ENCODE measurements at regions not wholly inside any gene's neighbourhood (a gene's known extent, or its start where the extent isn't known, plus 50 kb on each side); places are given as distances from the start of the nearest gene placed in this dataset.

DNA sequence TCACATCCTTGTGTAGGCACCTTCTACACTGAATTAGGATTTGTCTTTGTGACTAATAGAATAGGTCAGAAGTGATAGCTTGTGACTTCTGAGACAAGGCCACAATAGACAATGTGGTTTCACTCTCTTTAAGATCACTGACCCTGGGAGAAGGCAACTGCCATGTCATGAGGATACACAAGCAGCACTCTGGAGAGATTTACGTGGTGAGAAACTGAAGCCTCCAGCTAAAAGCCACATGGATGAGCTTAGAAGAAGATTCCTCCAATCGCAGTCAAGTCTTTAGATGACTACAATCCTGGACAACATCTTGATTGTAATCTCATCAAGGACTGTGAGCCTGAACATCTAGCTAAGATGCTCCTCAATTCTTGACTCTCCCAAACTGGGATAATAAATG, 206.6 kb downstream of the ESM1 start (continued):
- TF ChIP-seq, protein P1, sequence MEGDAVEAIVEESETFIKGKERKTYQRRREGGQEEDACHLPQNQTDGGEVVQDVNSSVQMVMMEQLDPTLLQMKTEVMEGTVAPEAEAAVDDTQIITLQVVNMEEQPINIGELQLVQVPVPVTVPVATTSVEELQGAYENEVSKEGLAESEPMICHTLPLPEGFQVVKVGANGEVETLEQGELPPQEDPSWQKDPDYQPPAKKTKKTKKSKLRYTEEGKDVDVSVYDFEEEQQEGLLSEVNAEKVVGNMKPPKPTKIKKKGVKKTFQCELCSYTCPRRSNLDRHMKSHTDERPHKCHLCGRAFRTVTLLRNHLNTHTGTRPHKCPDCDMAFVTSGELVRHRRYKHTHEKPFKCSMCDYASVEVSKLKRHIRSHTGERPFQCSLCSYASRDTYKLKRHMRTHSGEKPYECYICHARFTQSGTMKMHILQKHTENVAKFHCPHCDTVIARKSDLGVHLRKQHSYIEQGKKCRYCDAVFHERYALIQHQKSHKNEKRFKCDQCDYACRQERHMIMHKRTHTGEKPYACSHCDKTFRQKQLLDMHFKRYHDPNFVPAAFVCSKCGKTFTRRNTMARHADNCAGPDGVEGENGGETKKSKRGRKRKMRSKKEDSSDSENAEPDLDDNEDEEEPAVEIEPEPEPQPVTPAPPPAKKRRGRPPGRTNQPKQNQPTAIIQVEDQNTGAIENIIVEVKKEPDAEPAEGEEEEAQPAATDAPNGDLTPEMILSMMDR (conservative IDR thresholded peaks at IDR 0.05; ENCODE audit: low read depth in 2 of 2): no peak
- TF ChIP-seq EZH2phosphoT487 (IDR thresholded peaks at IDR 0.05; ENCODE audit: unreplicated experiment) (no peak), ZNF114 (CRISPR knock-in tag; IDR thresholded peaks at IDR 0.05) (no peak), JUNB (IDR thresholded peaks at IDR 0.05; ENCODE audit: unreplicated experiment) (no peak), ZNF331 (CRISPR knock-in tag; IDR thresholded peaks at IDR 0.05; ENCODE audit: low read depth) (no peak), NANOG (IDR thresholded peaks at IDR 0.05; ENCODE audit: borderline replicate concordance) (no peak), STAT1 (IDR thresholded peaks at IDR 0.05; ENCODE audit: unreplicated experiment) (no peak)
- TF ChIP-seq, protein P2, sequence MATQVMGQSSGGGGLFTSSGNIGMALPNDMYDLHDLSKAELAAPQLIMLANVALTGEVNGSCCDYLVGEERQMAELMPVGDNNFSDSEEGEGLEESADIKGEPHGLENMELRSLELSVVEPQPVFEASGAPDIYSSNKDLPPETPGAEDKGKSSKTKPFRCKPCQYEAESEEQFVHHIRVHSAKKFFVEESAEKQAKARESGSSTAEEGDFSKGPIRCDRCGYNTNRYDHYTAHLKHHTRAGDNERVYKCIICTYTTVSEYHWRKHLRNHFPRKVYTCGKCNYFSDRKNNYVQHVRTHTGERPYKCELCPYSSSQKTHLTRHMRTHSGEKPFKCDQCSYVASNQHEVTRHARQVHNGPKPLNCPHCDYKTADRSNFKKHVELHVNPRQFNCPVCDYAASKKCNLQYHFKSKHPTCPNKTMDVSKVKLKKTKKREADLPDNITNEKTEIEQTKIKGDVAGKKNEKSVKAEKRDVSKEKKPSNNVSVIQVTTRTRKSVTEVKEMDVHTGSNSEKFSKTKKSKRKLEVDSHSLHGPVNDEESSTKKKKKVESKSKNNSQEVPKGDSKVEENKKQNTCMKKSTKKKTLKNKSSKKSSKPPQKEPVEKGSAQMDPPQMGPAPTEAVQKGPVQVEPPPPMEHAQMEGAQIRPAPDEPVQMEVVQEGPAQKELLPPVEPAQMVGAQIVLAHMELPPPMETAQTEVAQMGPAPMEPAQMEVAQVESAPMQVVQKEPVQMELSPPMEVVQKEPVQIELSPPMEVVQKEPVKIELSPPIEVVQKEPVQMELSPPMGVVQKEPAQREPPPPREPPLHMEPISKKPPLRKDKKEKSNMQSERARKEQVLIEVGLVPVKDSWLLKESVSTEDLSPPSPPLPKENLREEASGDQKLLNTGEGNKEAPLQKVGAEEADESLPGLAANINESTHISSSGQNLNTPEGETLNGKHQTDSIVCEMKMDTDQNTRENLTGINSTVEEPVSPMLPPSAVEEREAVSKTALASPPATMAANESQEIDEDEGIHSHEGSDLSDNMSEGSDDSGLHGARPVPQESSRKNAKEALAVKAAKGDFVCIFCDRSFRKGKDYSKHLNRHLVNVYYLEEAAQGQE (IDR thresholded peaks at IDR 0.05; ENCODE audit: unreplicated experiment): no peak
- TF ChIP-seq, protein P3, sequence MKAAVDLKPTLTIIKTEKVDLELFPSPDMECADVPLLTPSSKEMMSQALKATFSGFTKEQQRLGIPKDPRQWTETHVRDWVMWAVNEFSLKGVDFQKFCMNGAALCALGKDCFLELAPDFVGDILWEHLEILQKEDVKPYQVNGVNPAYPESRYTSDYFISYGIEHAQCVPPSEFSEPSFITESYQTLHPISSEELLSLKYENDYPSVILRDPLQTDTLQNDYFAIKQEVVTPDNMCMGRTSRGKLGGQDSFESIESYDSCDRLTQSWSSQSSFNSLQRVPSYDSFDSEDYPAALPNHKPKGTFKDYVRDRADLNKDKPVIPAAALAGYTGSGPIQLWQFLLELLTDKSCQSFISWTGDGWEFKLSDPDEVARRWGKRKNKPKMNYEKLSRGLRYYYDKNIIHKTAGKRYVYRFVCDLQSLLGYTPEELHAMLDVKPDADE (IDR thresholded peaks at IDR 0.05): no peak

DNA sequence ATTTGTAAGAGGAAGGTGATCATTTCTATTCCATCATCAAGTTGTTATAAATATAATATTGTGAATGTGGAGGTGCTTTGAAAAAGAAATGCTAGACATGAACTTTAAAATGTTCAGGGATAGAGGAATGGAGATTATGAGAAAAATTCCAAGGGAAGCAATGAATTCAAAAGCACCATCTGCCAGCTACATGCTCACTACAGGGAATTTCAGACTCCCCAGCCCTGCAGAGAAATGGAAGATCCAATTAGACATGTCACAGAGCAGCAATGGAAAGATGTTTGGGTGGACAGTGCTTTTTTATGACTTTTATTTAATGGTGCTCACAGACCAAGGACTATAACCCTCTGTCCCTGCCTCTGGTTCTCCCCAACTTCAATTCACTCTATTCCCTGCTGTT, 209.7 kb downstream of the ESM1 start:
- ATAC-seq (no peak), DNase-seq (ENCODE audit: low spot score) (no peak)
- no peaks in the 10 kb centered on the region for H3K9me3 Mint-ChIP-seq
- H3K36me3 ChIP-seq (ENCODE audit: insufficient read depth): no peaks in the 10 kb centered on the region
- H3F3A ChIP-seq (replicated peaks; ENCODE audit: low read depth): no peaks in the 10 kb centered on the region
- no peak overlapping the region for H3K27ac Mint-ChIP-seq
- no peaks in the 10 kb centered on the region for H3K4me1 ChIP-seq (ENCODE audit: insufficient read depth)
- no peak overlapping the region for H3K4me2 ChIP-seq
- H3K4me3 ChIP-seq: no peak overlapping the region
- H2AFZ ChIP-seq: peak overlapping the region; percentile 94; the same call in 1 of the 2 replicates
- H3K27me3 ChIP-seq (ENCODE audit: insufficient read depth): no peaks in the 10 kb centered on the region
- H3K79me2 ChIP-seq (replicated peaks; ENCODE audit: insufficient read depth): no peaks in the 10 kb centered on the region
- H3K27me3 Mint-ChIP-seq (ENCODE audit: insufficient read depth, low read depth, poor library complexity): no peaks in the 10 kb centered on the region
- no peaks in the 10 kb centered on the region for H3K36me3 Mint-ChIP-seq (ENCODE audit: low read depth)
- peaks cover 4% of the 10 kb centered on the region; the same call in 1 of the 2 replicates for H3K9me2 ChIP-seq (ENCODE audit: insufficient read depth)
- no peaks in the 10 kb centered on the region for H4K20me1 ChIP-seq (replicated peaks; ENCODE audit: insufficient read depth)
- no peak overlapping the region for H3K4me3 Mint-ChIP-seq
- H3K4me1 Mint-ChIP-seq: no peaks in the 10 kb centered on the region
- H3K27ac ChIP-seq (ENCODE audit: low read depth): no peak overlapping the region
- TF ChIP-seq, protein P4, sequence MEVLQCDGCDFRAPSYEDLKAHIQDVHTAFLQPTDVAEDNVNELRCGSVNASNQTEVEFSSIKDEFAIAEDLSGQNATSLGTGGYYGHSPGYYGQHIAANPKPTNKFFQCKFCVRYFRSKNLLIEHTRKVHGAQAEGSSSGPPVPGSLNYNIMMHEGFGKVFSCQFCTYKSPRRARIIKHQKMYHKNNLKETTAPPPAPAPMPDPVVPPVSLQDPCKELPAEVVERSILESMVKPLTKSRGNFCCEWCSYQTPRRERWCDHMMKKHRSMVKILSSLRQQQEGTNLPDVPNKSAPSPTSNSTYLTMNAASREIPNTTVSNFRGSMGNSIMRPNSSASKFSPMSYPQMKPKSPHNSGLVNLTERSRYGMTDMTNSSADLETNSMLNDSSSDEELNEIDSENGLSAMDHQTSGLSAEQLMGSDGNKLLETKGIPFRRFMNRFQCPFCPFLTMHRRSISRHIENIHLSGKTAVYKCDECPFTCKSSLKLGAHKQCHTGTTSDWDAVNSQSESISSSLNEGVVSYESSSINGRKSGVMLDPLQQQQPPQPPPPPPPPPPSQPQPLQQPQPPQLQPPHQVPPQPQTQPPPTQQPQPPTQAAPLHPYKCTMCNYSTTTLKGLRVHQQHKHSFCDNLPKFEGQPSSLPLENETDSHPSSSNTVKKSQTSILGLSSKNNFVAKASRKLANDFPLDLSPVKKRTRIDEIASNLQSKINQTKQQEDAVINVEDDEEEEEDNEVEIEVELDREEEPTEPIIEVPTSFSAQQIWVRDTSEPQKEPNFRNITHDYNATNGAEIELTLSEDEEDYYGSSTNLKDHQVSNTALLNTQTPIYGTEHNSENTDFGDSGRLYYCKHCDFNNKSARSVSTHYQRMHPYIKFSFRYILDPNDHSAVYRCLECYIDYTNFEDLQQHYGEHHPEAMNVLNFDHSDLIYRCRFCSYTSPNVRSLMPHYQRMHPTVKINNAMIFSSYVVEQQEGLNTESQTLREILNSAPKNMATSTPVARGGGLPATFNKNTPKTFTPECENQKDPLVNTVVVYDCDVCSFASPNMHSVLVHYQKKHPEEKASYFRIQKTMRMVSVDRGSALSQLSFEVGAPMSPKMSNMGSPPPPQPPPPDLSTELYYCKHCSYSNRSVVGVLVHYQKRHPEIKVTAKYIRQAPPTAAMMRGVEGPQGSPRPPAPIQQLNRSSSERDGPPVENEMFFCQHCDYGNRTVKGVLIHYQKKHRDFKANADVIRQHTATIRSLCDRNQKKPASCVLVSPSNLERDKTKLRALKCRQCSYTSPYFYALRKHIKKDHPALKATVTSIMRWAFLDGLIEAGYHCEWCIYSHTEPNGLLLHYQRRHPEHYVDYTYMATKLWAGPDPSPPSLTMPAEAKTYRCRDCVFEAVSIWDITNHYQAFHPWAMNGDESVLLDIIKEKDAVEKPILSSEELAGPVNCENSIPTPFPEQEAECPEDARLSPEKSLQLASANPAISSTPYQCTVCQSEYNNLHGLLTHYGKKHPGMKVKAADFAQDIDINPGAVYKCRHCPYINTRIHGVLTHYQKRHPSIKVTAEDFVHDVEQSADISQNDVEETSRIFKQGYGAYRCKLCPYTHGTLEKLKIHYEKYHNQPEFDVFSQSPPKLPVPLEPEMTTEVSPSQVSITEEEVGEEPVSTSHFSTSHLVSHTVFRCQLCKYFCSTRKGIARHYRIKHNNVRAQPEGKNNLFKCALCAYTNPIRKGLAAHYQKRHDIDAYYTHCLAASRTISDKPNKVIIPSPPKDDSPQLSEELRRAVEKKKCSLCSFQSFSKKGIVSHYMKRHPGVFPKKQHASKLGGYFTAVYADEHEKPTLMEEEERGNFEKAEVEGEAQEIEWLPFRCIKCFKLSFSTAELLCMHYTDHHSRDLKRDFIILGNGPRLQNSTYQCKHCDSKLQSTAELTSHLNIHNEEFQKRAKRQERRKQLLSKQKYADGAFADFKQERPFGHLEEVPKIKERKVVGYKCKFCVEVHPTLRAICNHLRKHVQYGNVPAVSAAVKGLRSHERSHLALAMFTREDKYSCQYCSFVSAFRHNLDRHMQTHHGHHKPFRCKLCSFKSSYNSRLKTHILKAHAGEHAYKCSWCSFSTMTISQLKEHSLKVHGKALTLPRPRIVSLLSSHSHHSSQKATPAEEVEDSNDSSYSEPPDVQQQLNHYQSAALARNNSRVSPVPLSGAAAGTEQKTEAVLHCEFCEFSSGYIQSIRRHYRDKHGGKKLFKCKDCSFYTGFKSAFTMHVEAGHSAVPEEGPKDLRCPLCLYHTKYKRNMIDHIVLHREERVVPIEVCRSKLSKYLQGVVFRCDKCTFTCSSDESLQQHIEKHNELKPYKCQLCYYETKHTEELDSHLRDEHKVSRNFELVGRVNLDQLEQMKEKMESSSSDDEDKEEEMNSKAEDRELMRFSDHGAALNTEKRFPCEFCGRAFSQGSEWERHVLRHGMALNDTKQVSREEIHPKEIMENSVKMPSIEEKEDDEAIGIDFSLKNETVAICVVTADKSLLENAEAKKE (CRISPR knock-in tag; IDR thresholded peaks at IDR 0.05): no peak
- TF ChIP-seq, protein P1 (conservative IDR thresholded peaks at IDR 0.05; ENCODE audit: low read depth in 2 of 2): no peak
- TF ChIP-seq NANOG (IDR thresholded peaks at IDR 0.05; ENCODE audit: borderline replicate concordance) (no peak), ZNF331 (CRISPR knock-in tag; IDR thresholded peaks at IDR 0.05; ENCODE audit: low read depth) (no peak), EZH2phosphoT487 (IDR thresholded peaks at IDR 0.05; ENCODE audit: unreplicated experiment) (no peak), JUNB (IDR thresholded peaks at IDR 0.05; ENCODE audit: unreplicated experiment) (no peak)

Measured in GM23338 (cell line).